GM23248 (cell line): ENCODE measurements at regions not wholly inside any gene's neighbourhood (a gene's known extent, or its start where the extent isn't known, plus 50 kb on each side); places are given as distances from the start of the nearest gene placed in this dataset.
"Not testable (repeated sequence)": the region's sequence is repeated elsewhere in the genome, so short reads cannot be mapped to it uniquely, and the experiment has no call there.

Experiments
- DNase-seq: peaks from one replicate; pipeline ENCODE4 v3.0.0-alpha.2; 2015
- H2AFZ ChIP-seq: fragments of 200-600 bp; sonication (generic); 2 replicates; pipeline ENCODE4 v1.6.1; 2016; ENCODE audit warnings: antibody characterized with exemption
- H3F3A ChIP-seq: fragments of 200-600 bp; sonication (generic); 2 replicates; pipeline ENCODE4 v1.6.1; 2016; ENCODE audit warnings: mild to moderate bottlenecking, antibody characterized with exemption, mixed run types; ENCODE audit not compliant: insufficient read depth
- H3K27ac ChIP-seq: fragments of 200-600 bp; sonication (generic); 2 replicates; pipeline ENCODE4 v1.5.1; 2016; ENCODE audit warnings: mild to moderate bottlenecking
- H3K27me3 ChIP-seq: fragments of 200-600 bp; sonication (generic); replicated peaks from 2 replicates; pipeline ENCODE4 v1.6.1; 2016; ENCODE audit warnings: mild to moderate bottlenecking; ENCODE audit not compliant: insufficient read depth
- H3K36me3 ChIP-seq: fragments of 200-600 bp; sonication (generic); 2 replicates; pipeline ENCODE4 v1.6.1; 2016; ENCODE audit warnings: low read depth, mild to moderate bottlenecking
- H3K4me1 ChIP-seq: fragments of 200-600 bp; sonication (generic); 2 replicates; pipeline ENCODE4 v1.6.1; 2016; ENCODE audit warnings: mild to moderate bottlenecking; ENCODE audit not compliant: insufficient read depth
- H3K4me2 ChIP-seq: fragments of 200-600 bp; sonication (generic); one replicate; pipeline ENCODE4 v1.6.1; 2016; ENCODE audit warnings: mild to moderate bottlenecking; ENCODE audit not compliant: unreplicated experiment
- H3K4me3 ChIP-seq: fragments of 200-600 bp; sonication (generic); 2 replicates; pipeline ENCODE4 v1.5.1; 2016; ENCODE audit warnings: mild to moderate bottlenecking
- H3K79me2 ChIP-seq: fragments of 200-600 bp; sonication (generic); 2 replicates; pipeline ENCODE4 v1.6.1; 2016; ENCODE audit warnings: mild to moderate bottlenecking; ENCODE audit not compliant: insufficient read depth
- H3K9ac ChIP-seq: fragments of 200-600 bp; sonication (generic); 2 replicates; pipeline ENCODE4 v1.6.1; 2016; ENCODE audit warnings: mild to moderate bottlenecking
- H3K9me2 ChIP-seq: fragments of 200-600 bp; sonication (generic); 2 replicates; pipeline ENCODE4 v1.6.1; 2016; ENCODE audit warnings: mixed run types, mild to moderate bottlenecking, moderate library complexity; ENCODE audit not compliant: insufficient read depth
- H3K9me3 ChIP-seq: fragments of 200-600 bp; sonication (generic); one replicate; pipeline ENCODE4 v1.6.1; 2017; ENCODE audit warnings: low read depth
- H4K20me1 ChIP-seq: fragments of 200-600 bp; sonication (generic); 2 replicates; pipeline ENCODE4 v1.6.0; 2016; ENCODE audit not compliant: insufficient read depth
- EZH2 ChIP-seq: fragments of 200-600 bp; sonication (generic); IDR thresholded peaks from 2 replicates; pipeline ENCODE4 v1.6.1; 2018; ENCODE audit warnings: antibody characterized with exemption, mild to moderate bottlenecking; ENCODE audit not compliant: insufficient read depth, poor library complexity, severe bottlenecking
- EZH2phosphoT487 ChIP-seq: fragments of 200-600 bp; sonication (generic); IDR thresholded peaks from 2 replicates; pipeline ENCODE4 v1.6.1; 2018; ENCODE audit warnings: antibody characterized with exemption, moderate library complexity, mild to moderate bottlenecking, low read depth; ENCODE audit not compliant: insufficient read depth
- WGBS, 2 experiments: methylation state at CpG; one replicate each; pipeline ENCODE4 v1.1.6; 2015 to 2017; ENCODE audit warnings: low lambda C conversion rate in 2 of 2, low coverage in 1 of 2; ENCODE audit errors: missing lambda C conversion rate in 2 of 2; 5-methylcytosine and 5-hydroxymethylcytosine counted together
- in situ Hi-C: fragments of 300-500 bp; cut with MboI; formaldehyde crosslinking; loops from 2 replicates; pipeline ENCODE4 v1.15.0; 2020

GRCh38 chr16:79887541-79888540 is 287.3 kb upstream of the MAF start:
- no peaks in the 10 kb centered on the region for H3F3A ChIP-seq
- TF ChIP-seq EZH2phosphoT487 = no peak
- no peak overlapping the region for H3K4me3 ChIP-seq
- no peaks in the 10 kb centered on the region for H3K9me3 ChIP-seq
- no peaks in the 10 kb centered on the region for H3K79me2 ChIP-seq
- no peak overlapping the region for H2AFZ ChIP-seq
- WGBS, 2 experiments = 36 to 43% methylated on average over 8 of the region's 8 CpGs
- H4K20me1 ChIP-seq = no peaks in the 10 kb centered on the region
- no peak overlapping the region for H3K4me2 ChIP-seq
- no peaks in the 10 kb centered on the region for H3K27me3 ChIP-seq
- H3K4me1 ChIP-seq = no peaks in the 10 kb centered on the region
- H3K36me3 ChIP-seq = no peaks in the 10 kb centered on the region
- no peak overlapping the region for H3K9ac ChIP-seq
- DNase-seq = no peak
- no peak overlapping the region for H3K27ac ChIP-seq
- no peaks in the 10 kb centered on the region for H3K9me2 ChIP-seq
- in situ Hi-C loops = no loop called here

- H3K9me2 ChIP-seq = no peaks in the 10 kb centered on the region
- no peak for TF ChIP-seq EZH2
- no peak for TF ChIP-seq EZH2phosphoT487
- H3K9me3 ChIP-seq = no peaks in the 10 kb centered on the region
- H4K20me1 ChIP-seq = no peaks in the 10 kb centered on the region
- no peak overlapping the region for H3K4me2 ChIP-seq
- H3K4me3 ChIP-seq = no peak overlapping the region
- H3K79me2 ChIP-seq = no peaks in the 10 kb centered on the region
- in situ Hi-C loops = no loop called here
- no peaks in the 10 kb centered on the region for H3K36me3 ChIP-seq
- H3K9ac ChIP-seq = no peak overlapping the region
- H3K27me3 ChIP-seq = no peaks in the 10 kb centered on the region
- no peaks in the 10 kb centered on the region for H3K4me1 ChIP-seq
- WGBS, 2 experiments = 60 to 65% methylated on average over 7 of the region's 7 CpGs
- H3F3A ChIP-seq = no peaks in the 10 kb centered on the region
- DNase-seq = no peak
- no peak overlapping the region for H2AFZ ChIP-seq
- H3K27ac ChIP-seq = no peak overlapping the region
Measured at GRCh38 chr16:79885320-79885719, 284.8 kb upstream of the MAF start.

GRCh38 chr16:79883494-79883893 is 283.0 kb upstream of the MAF start:
- no peaks in the 10 kb centered on the region for H4K20me1 ChIP-seq
- no peak overlapping the region for H3K9ac ChIP-seq
- no peaks in the 10 kb centered on the region for H3K4me1 ChIP-seq
- DNase-seq = no peak
- no peaks in the 10 kb centered on the region for H3K27me3 ChIP-seq
- TF ChIP-seq EZH2phosphoT487 (no peak), EZH2 (no peak)
- WGBS, 2 experiments = 16 to 20% methylated on average over 4 of the region's 4 CpGs
- no peak overlapping the region for H2AFZ ChIP-seq
- H3K9me3 ChIP-seq = no peaks in the 10 kb centered on the region
- no peaks in the 10 kb centered on the region for H3K79me2 ChIP-seq
- H3K9me2 ChIP-seq = no peaks in the 10 kb centered on the region
- H3K4me2 ChIP-seq = no peak overlapping the region
- H3K27ac ChIP-seq = no peak overlapping the region
- no peak overlapping the region for H3K4me3 ChIP-seq
- no peaks in the 10 kb centered on the region for H3F3A ChIP-seq
- in situ Hi-C loops = no loop called here
- H3K36me3 ChIP-seq = no peaks in the 10 kb centered on the region

- Histone ChIP-seq H3K4me1 (no peaks in the 10 kb centered on the region), H3K36me3 (no peaks in the 10 kb centered on the region), H3K27me3 (no peaks in the 10 kb centered on the region), H3K4me2 (no peak overlapping the region), H3K9ac (no peak overlapping the region), H3K27ac (no peak overlapping the region), H4K20me1 (no peaks in the 10 kb centered on the region), H3F3A (no peaks in the 10 kb centered on the region), H3K4me3 (no peak overlapping the region), H3K9me2 (no peaks in the 10 kb centered on the region), H3K79me2 (no peaks in the 10 kb centered on the region), H2AFZ (peak overlapping the region; percentile 5; the same call in 1 of the 2 replicates), H3K9me3 (no peaks in the 10 kb centered on the region)
- DNase-seq = no peak
- no peak for TF ChIP-seq EZH2
- no peak for TF ChIP-seq EZH2phosphoT487
- WGBS, 2 experiments = 9 to 10% methylated on average over 8 of the region's 8 CpGs
- in situ Hi-C loops = no loop called here
Measured at GRCh38 chr16:79882340-79883005, 281.9 kb upstream of the MAF start.

GRCh38 chr16:79881107-79881506 is 280.6 kb upstream of the MAF start:
- H3K4me3 ChIP-seq, H3K9ac ChIP-seq, H3K27ac ChIP-seq, H3K36me3 ChIP-seq, H4K20me1 ChIP-seq, H3K9me3 ChIP-seq, H3K4me1 ChIP-seq, H2AFZ ChIP-seq, H3K4me2 ChIP-seq, H3F3A ChIP-seq, DNase-seq, H3K79me2 ChIP-seq, in situ Hi-C loops, H3K9me2 ChIP-seq, H3K27me3 ChIP-seq: not testable (repeated sequence)
- WGBS, 2 experiments = 63% methylated on average over 9 of the region's 9 CpGs
